Activated T-helper 9 cell treated with anti-CD3 and anti-CD28 coated beads, Interleukin-2, amount 50 U/mL, for 16 hours (primary cell): ENCODE measurements at regions not wholly inside any gene's neighbourhood (a gene's known extent, or its start where the extent isn't known, plus 50 kb on each side); places are given as distances from the start of the nearest gene placed in this dataset.

Experiments
- DNase-seq: peaks from one replicate; pipeline ENCODE4 v3.0.0-alpha.2; 2020; ENCODE audit warnings: low read depth

GRCh38 chr2:12113412-12113811 lies 367.0 kb downstream of the LPIN1 start:
- DNase-seq, result no peak

GRCh38 chr2:12114816-12115215 lies 368.4 kb downstream of the LPIN1 start:
- no peak for DNase-seq

GRCh38 chr2:12116228-12116750 lies 369.9 kb downstream of the LPIN1 start:
- no peak for DNase-seq

DNA sequence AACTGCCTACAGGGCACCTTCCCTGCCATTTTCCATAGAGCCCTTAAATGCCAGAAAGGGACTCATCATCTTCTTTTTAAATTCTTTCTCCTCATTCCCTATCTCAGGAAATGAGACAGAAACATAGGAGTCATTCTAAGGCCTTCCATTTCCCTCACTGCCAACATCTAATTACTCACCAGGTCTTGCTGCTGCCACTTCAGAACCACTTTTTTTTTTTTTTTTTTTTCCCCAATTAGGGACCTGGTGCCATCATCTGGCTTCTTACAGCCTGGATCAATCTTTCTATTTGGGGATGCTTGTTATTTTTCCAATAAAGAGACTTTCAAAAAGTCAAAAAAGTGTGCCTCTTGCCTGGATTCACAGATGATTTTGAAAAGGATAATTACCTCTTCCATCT lies 373.4 kb downstream of the LPIN1 start:
- DNase-seq, result no peak

GRCh38 chr2:12120281-12121150 lies 374.1 kb downstream of the LPIN1 start:
- DNase-seq, result no peak

GRCh38 chr2:12124790-12125189 lies 378.4 kb downstream of the LPIN1 start:
- no peak for DNase-seq

- no peak for DNase-seq
Measured at GRCh38 chr2:12126318-12126717, 379.9 kb downstream of the LPIN1 start.

- DNase-seq, result no peak
Measured at GRCh38 chr2:12127638-12128037, 381.2 kb downstream of the LPIN1 start.

- DNase-seq, result no peak
Measured at GRCh38 chr2:12131975-12132374, 385.5 kb downstream of the LPIN1 start.

DNA sequence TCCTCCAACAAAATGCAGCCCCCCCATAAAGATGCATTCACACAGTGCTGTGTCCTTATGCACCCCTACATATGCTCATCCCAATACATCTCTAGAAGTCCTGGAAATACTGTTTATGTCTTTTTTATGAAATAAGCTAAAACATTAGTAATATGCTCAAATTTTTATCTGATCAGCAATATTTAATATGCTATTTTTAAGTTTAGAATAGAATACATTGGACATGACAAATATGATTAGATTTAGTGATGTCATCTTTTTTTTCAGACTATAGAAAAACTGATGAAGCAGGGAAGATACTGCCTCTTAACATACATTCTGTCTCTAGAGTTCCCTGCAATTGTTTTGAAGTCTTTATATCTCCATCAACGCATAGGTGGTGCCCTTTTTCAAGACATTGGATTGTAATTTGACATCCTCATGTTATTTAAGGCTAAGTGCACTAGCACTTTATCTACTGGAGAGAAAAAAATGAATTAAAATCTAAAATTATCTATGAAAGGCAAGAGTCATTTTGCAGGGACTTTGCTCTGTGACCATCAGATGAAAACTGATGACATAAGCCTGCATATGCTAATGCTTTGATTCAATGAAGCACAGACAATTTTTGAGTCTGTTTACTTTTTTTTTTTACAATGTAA lies 395.3 kb downstream of the LPIN1 start:
- DNase-seq, result no peak

- no peak for DNase-seq
Measured at GRCh38 chr2:12151716-12152115, 405.3 kb downstream of the LPIN1 start.

GRCh38 chr2:12152888-12153287 lies 406.5 kb downstream of the LPIN1 start:
- DNase-seq, result no peak

GRCh38 chr2:12155303-12156051 lies 409.0 kb downstream of the LPIN1 start:
- no peak for DNase-seq

- DNase-seq, result no peak
Measured at GRCh38 chr2:12156349-12156748, 409.9 kb downstream of the LPIN1 start.

DNA sequence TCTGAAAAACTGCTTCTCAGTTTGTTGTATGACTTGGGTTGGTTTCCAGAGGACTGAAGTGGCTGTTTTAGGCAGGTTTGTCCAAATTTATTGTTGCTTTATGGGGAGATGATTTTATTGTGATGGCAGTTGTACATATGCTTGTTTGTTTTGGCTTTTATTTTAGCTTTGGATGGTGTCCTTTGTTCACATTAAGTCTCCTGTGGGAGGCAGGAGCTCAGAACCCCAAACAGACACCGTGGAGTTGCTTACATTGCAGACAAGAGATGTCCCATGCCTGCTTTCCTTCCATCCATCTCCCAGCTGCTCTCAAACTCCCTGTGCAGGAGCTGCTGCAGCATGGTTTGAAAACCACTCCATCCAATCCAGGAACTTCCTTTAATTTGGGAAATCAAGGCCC lies 414.7 kb downstream of the LPIN1 start:
- no peak for DNase-seq

- no peak for DNase-seq
Measured at GRCh38 chr2:12162269-12163247, 416.1 kb downstream of the LPIN1 start.

GRCh38 chr2:12163866-12164265 lies 417.4 kb downstream of the LPIN1 start:
- no peak for DNase-seq

- DNase-seq, result no peak
Measured at GRCh38 chr2:12164689-12165088, 418.3 kb downstream of the LPIN1 start.

- no peak for DNase-seq
Measured at GRCh38 chr2:12167525-12168317, 421.3 kb downstream of the LPIN1 start.

GRCh38 chr2:12168354-12168753 lies 421.9 kb downstream of the LPIN1 start:
- no peak for DNase-seq
